Lung microvascular endothelial cell (primary cell): ENCODE measurements at regions not wholly inside any gene's neighbourhood (a gene's known extent, or its start where the extent isn't known, plus 50 kb on each side); places are given as distances from the start of the nearest gene placed in this dataset.
A peak's percentile ranks its signal among the peaks of the same experiment; 100 is the strongest.

Source experiments
- DNase-seq, 2 donors: peaks; one replicate each; pipeline versions ENCODE4 v3.0.0 to v3.0.0-alpha.2; 2010; ENCODE audit warnings: low read depth in 2 of 2

- no peak for DNase-seq
Observed at GRCh38 chr15:36059596-36059995, 513.6 kb upstream of the DPH6 start.

GRCh38 chr15:36062357-36062756 is 516.4 kb upstream of the DPH6 start:
- DNase-seq: no peak

GRCh38 chr15:36066757-36067156 is 512.7 kb upstream of the CDIN1 start:
- no peak for DNase-seq

GRCh38 chr15:36067483-36068274 is 511.7 kb upstream of the CDIN1 start:
- no peak for DNase-seq

GRCh38 chr15:36075333-36075732 is 504.1 kb upstream of the CDIN1 start:
- no peak for DNase-seq

- no peak for DNase-seq
Observed at GRCh38 chr15:36079021-36079420, 500.4 kb upstream of the CDIN1 start.

GRCh38 chr15:36080759-36081158 is 498.7 kb upstream of the CDIN1 start:
- DNase-seq: no peak

- DNase-seq: no peak
Observed at GRCh38 chr15:36090286-36090946, 489.0 kb upstream of the CDIN1 start.

- DNase-seq: no peak
Observed at GRCh38 chr15:36106640-36107335, 472.6 kb upstream of the CDIN1 start.

GRCh38 chr15:36108541-36108940 is 470.9 kb upstream of the CDIN1 start:
- DNase-seq: no peak

- DNase-seq: peak in 1 of 2 donors; percentile 16
Observed at GRCh38 chr15:36109943-36110658, 469.3 kb upstream of the CDIN1 start.

GRCh38 chr15:36110659-36110993 is 468.8 kb upstream of the CDIN1 start:
- DNase-seq: no peak

- no peak for DNase-seq
Observed at GRCh38 chr15:36117296-36117787, 462.1 kb upstream of the CDIN1 start.

- no peak for DNase-seq
Observed at GRCh38 chr15:36126194-36126593, 453.2 kb upstream of the CDIN1 start.

- DNase-seq: no peak
Observed at GRCh38 chr15:36130641-36131310, 448.6 kb upstream of the CDIN1 start.

- no peak for DNase-seq
Observed at GRCh38 chr15:36133742-36134141, 445.7 kb upstream of the CDIN1 start.

GRCh38 chr15:36136049-36136448 is 443.4 kb upstream of the CDIN1 start:
- DNase-seq: no peak

- no peak for DNase-seq
Observed at GRCh38 chr15:36152936-36153335, 426.5 kb upstream of the CDIN1 start.

- peak in 1 of 2 donors; percentile 7 for DNase-seq
Observed at GRCh38 chr15:36156879-36157427, 422.5 kb upstream of the CDIN1 start.

GRCh38 chr15:36160351-36160750 is 419.1 kb upstream of the CDIN1 start:
- no peak for DNase-seq

GRCh38 chr15:36161108-36161507 is 418.3 kb upstream of the CDIN1 start:
- no peak for DNase-seq
